PC-9 (cell line): ENCODE measurements at regions not wholly inside any gene's neighbourhood (a gene's known extent, or its start where the extent isn't known, plus 50 kb on each side); places are given as distances from the start of the nearest gene placed in this dataset.

ENCODE experiments used
- EZH2 ChIP-seq: fragments of 200-600 bp; sonication (generic); IDR thresholded peaks from 2 replicates; pipeline ENCODE4 v1.8.0; 2017; ENCODE audit warnings: antibody characterized with exemption, low read depth
- TF ChIP-seq, protein P1 (sequence below): fragments of 200-600 bp; sonication (generic); conservative IDR thresholded peaks from 2 replicates; pipeline ENCODE4 v1.6.1; 2017; ENCODE audit warnings: mixed run types, antibody characterized with exemption, mild to moderate bottlenecking, moderate library complexity

GRCh38 chrX:128601706-128602105 is 549.5 kb upstream of the ACTRT1 start:
- TF ChIP-seq, protein P1, sequence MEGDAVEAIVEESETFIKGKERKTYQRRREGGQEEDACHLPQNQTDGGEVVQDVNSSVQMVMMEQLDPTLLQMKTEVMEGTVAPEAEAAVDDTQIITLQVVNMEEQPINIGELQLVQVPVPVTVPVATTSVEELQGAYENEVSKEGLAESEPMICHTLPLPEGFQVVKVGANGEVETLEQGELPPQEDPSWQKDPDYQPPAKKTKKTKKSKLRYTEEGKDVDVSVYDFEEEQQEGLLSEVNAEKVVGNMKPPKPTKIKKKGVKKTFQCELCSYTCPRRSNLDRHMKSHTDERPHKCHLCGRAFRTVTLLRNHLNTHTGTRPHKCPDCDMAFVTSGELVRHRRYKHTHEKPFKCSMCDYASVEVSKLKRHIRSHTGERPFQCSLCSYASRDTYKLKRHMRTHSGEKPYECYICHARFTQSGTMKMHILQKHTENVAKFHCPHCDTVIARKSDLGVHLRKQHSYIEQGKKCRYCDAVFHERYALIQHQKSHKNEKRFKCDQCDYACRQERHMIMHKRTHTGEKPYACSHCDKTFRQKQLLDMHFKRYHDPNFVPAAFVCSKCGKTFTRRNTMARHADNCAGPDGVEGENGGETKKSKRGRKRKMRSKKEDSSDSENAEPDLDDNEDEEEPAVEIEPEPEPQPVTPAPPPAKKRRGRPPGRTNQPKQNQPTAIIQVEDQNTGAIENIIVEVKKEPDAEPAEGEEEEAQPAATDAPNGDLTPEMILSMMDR = no peak
- no peak for TF ChIP-seq EZH2
